ENCODE measurements at regions not wholly inside any gene's neighbourhood (a gene's known extent, or its start where the extent isn't known, plus 50 kb on each side); places are given as distances from the start of the nearest gene placed in this dataset.

- no peak for DNase-seq (ENCODE audit: low spot score)
- ChIA-PET POLR2A (ENCODE audit: low non-redundant PET) (no interaction called here), CTCF (interaction anchor here (0.7 kb wide), 1 partner anchor 47 kb away, joined by 6 read pairs; no protein-coding TSS in a partner anchor)
- H3K27ac ChIP-seq: no peak overlapping the region
- TF ChIP-seq CTCF (conservative IDR thresholded peaks at IDR 0.05; ENCODE audit: low read depth): no peak
Measured at GRCh38 chr2:34070196-34070595, 471.1 kb upstream of the FAM98A start.

GRCh38 chr2:34069604-34070003 is 470.5 kb upstream of the FAM98A start:
- ChIA-PET CTCF (no interaction called here), POLR2A (ENCODE audit: low non-redundant PET) (no interaction called here)
- no peak for TF ChIP-seq CTCF (conservative IDR thresholded peaks at IDR 0.05; ENCODE audit: low read depth)
- DNase-seq (ENCODE audit: low spot score): no peak
- H3K27ac ChIP-seq: no peak overlapping the region

- DNase-seq (ENCODE audit: low spot score): no peak
- TF ChIP-seq CTCF (conservative IDR thresholded peaks at IDR 0.05; ENCODE audit: low read depth): no peak
- ChIA-PET POLR2A (ENCODE audit: low non-redundant PET) (no interaction called here), CTCF (no interaction called here)
- no peak overlapping the region for H3K27ac ChIP-seq
Measured at GRCh38 chr2:34050413-34050812, 451.3 kb upstream of the FAM98A start.

GRCh38 chr2:34045101-34045655 is 446.1 kb upstream of the FAM98A start:
- CTCF ChIA-PET: no interaction called here

DNA sequence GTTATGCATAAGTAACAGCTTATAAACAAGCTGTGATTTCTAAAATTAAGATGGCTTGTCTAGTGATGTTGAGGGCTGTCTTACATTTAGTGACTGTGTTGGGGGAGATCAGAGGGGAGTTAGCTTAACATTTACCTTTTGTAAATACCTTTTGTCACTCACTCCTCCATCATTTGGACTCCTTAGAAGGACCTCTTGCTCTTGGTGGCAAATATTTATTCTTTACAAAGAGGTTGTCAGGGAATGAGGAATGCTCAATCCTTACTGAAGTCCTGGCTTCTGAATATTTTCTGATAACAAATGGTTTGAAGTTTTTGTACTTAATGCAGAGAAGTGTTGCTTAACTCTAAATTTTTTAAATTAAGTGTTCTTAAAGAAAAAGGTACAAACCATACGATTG is 438.8 kb upstream of the FAM98A start:
- TF ChIP-seq CTCF (conservative IDR thresholded peaks at IDR 0.05; ENCODE audit: low read depth): no peak
- DNase-seq (ENCODE audit: low spot score): no peak
- POLR2A ChIA-PET (ENCODE audit: low non-redundant PET): no interaction called here
- CTCF ChIA-PET: interaction anchor here (0.6 kb wide), 1 partner anchor 803 kb away, joined by 4 read pairs; no protein-coding TSS in a partner anchor
- H3K27ac ChIP-seq: no peak overlapping the region

More at GRCh38 chr2:34045101-34045655, 446.1 kb upstream of the FAM98A start:
- no peak for DNase-seq (ENCODE audit: low spot score)
- H3K27ac ChIP-seq: no peak overlapping the region
- TF ChIP-seq CTCF (conservative IDR thresholded peaks at IDR 0.05; ENCODE audit: low read depth): no peak
- POLR2A ChIA-PET (ENCODE audit: low non-redundant PET): no interaction called here

DNA sequence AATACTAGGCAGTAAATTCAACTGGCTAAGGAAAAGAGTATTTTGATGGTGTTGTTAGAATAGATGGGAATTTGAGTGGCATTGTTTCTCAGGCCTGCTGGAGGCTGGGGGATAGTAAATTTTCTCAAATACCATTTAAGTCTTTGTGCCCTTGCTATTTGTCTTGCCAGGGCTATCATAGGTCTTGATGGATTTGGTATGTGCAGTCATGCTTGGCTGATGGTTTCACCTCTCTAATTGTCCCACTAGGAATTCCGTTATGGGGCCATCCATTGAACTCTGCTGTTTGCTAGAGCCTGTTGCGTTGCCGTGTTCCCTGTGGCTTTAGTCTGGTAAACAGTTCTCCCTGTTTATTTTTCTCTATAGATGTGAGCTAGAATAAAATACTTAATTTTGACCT is 438.1 kb upstream of the FAM98A start:
- POLR2A ChIA-PET (ENCODE audit: low non-redundant PET): no interaction called here
- TF ChIP-seq CTCF (conservative IDR thresholded peaks at IDR 0.05; ENCODE audit: low read depth): no peak
- CTCF ChIA-PET: no interaction called here
- no peak for DNase-seq (ENCODE audit: low spot score)
- no peak overlapping the region for H3K27ac ChIP-seq

GRCh38 chr2:34031097-34031496 is 432.0 kb upstream of the FAM98A start:
- no peak for DNase-seq (ENCODE audit: low spot score)
- no peak overlapping the region for H3K27ac ChIP-seq
- POLR2A ChIA-PET (ENCODE audit: low non-redundant PET): no interaction called here

More at GRCh38 chr2:34031097-34031496, 432.0 kb upstream of the FAM98A start:
- CTCF ChIA-PET: no interaction called here
- TF ChIP-seq CTCF (conservative IDR thresholded peaks at IDR 0.05; ENCODE audit: low read depth): no peak
